Bronchial epithelial cell (primary cell): ENCODE measurements at regions not wholly inside any gene's neighbourhood (a gene's known extent, or its start where the extent isn't known, plus 50 kb on each side); places are given as distances from the start of the nearest gene placed in this dataset.
"Not testable (repeated sequence)": the region's sequence is repeated elsewhere in the genome, so short reads cannot be mapped to it uniquely, and the experiment has no call there.

Experiments used
- DNase-seq: peaks from one replicate; pipeline ENCODE4 v3.0.0-alpha.2; 2010; ENCODE audit warnings: low read depth
- FAIRE-seq: peaks from 2 replicates; lab custom pipeline; 2011; peaks lifted over from hg19 to GRCh38; lab: Jason Lieb, UNC
- H3K27me3 ChIP-seq: 2 replicates; pipeline ENCODE4 v1.5.1; 2011; ENCODE audit warnings: low read length; ENCODE audit not compliant: control insufficient read depth, insufficient read depth
- H3K36me3 ChIP-seq: 2 replicates; pipeline ENCODE4 v1.5.1; 2011; ENCODE audit warnings: low read length; ENCODE audit not compliant: control insufficient read depth, insufficient read depth
- H3K4me3 ChIP-seq: 2 replicates; pipeline ENCODE4 v1.5.1; 2011; ENCODE audit warnings: mild to moderate bottlenecking, low read depth, low read length, control low read depth
- TF ChIP-seq, protein P1 (sequence below): IDR thresholded peaks from 2 replicates; pipeline ENCODE4 v1.5.1; 2011; ENCODE audit warnings: mild to moderate bottlenecking, moderate library complexity, low read length, control low read depth, inconsistent platforms; ENCODE audit not compliant: insufficient read depth, severe bottlenecking

GRCh38 chr1:30087465-30087864 is 635.9 kb downstream of the MATN1 start:
- no peak for FAIRE-seq

DNA sequence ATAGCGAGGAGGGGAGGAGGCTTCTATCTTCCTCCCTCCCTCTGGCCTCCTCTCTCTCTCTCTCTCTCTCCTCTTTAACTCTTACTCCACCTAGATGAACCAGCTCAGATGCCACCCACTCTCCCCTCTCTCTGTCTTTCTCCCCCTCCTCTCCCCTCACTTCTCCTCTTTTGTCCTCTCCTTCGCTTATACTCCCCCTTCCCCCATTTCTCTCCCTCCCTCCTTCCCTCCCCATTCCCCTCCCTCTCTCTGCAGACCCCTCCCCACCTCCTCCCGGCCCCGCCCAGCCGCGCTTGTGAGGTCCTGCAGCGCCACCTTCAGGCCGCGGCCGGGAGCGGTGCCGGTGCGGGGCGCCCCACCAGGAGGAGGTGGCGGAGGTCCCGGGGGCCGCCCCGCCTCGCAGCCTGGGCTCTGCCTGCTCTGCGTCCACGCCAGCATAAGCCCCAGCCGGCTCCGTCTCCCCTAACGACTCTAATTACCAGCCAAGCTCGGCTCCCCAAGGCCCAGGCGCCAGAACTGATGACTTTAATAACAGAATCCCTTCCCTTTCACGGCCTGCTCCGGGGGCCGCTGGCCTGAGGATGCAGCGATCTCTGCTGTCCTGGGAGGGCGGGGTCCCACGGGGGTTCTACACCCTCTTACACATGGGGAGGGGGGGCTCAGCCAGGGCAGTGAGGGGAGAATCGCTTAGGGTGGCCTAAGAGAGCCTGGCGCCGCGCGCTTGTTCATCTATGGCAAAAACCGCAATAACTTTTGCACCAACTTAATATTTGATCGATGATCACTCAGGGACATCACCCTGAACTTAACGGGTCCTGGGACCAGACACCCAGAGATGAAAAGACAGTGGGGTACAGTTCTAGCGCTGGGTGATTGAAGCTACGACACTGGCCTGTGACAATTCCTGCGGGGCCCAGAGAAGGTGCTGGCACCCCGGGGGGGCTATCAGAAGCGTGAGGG is 637.3 kb downstream of the MATN1 start:
- FAIRE-seq = no peak
- no peak overlapping the region for H3K4me3 ChIP-seq
- TF ChIP-seq, protein P1, sequence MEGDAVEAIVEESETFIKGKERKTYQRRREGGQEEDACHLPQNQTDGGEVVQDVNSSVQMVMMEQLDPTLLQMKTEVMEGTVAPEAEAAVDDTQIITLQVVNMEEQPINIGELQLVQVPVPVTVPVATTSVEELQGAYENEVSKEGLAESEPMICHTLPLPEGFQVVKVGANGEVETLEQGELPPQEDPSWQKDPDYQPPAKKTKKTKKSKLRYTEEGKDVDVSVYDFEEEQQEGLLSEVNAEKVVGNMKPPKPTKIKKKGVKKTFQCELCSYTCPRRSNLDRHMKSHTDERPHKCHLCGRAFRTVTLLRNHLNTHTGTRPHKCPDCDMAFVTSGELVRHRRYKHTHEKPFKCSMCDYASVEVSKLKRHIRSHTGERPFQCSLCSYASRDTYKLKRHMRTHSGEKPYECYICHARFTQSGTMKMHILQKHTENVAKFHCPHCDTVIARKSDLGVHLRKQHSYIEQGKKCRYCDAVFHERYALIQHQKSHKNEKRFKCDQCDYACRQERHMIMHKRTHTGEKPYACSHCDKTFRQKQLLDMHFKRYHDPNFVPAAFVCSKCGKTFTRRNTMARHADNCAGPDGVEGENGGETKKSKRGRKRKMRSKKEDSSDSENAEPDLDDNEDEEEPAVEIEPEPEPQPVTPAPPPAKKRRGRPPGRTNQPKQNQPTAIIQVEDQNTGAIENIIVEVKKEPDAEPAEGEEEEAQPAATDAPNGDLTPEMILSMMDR = peak; percentile 57
- no peaks in the 10 kb centered on the region for H3K36me3 ChIP-seq
- no peaks in the 10 kb centered on the region for H3K27me3 ChIP-seq
- no peak for DNase-seq

More at GRCh38 chr1:30087465-30087864, 635.9 kb downstream of the MATN1 start:
- Histone ChIP-seq H3K27me3 (no peaks in the 10 kb centered on the region), H3K36me3 (no peaks in the 10 kb centered on the region), H3K4me3 (no peak overlapping the region)
- TF ChIP-seq, protein P1 = peak; percentile 30
- DNase-seq = no peak

GRCh38 chr1:30084909-30085571 is 638.3 kb downstream of the MATN1 start:
- FAIRE-seq (no peak), DNase-seq (no peak)
- Histone ChIP-seq H3K36me3 (no peaks in the 10 kb centered on the region), H3K4me3 (no peak overlapping the region), H3K27me3 (no peaks in the 10 kb centered on the region)
- TF ChIP-seq, protein P1 = no peak

DNA sequence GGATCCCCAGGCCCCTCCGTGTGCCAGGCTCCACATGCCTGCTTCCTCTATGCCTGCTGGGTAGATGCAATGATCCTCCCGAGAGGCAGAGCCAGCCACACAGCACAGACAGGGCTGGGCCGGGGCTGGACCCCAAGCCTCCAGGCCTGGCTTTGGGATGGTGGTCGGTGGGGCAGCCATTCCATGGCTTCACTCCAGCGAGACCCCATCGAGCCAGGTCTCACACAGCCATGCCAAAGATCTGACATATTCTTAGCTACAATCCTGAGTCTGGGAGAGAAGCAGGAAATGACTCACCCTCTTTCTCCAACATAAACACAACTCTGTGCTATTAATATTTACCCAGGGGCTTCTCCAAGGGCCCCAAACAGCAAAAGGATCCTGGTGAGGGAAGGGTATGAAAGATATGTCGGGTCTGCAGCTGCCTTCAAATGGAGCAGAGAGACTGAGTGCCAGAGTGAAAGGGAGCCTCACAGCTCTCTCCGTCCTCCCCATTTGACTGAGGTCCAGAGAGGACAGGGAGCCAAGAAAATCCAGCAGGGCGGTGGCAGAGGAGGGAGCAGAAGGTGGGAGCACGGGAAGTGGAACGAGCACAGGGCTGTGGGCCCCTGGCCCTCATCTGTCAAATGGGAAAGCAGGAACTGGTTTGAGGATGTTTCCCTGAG is 639.5 kb downstream of the MATN1 start:
- no peak for FAIRE-seq
- no peaks in the 10 kb centered on the region for H3K36me3 ChIP-seq
- TF ChIP-seq, protein P1 = no peak
- no peaks in the 10 kb centered on the region for H3K27me3 ChIP-seq
- no peak overlapping the region for H3K4me3 ChIP-seq
- peak; percentile 62 for DNase-seq

- H3K36me3 ChIP-seq = no peaks in the 10 kb centered on the region
- H3K4me3 ChIP-seq = no peak overlapping the region
- no peak for DNase-seq
- H3K27me3 ChIP-seq = no peaks in the 10 kb centered on the region
- peak; percentile 55 for FAIRE-seq
- TF ChIP-seq, protein P1 = no peak
These were observed 641.8 kb downstream of the MATN1 start for GRCh38 chr1:30081379-30082102.

DNA sequence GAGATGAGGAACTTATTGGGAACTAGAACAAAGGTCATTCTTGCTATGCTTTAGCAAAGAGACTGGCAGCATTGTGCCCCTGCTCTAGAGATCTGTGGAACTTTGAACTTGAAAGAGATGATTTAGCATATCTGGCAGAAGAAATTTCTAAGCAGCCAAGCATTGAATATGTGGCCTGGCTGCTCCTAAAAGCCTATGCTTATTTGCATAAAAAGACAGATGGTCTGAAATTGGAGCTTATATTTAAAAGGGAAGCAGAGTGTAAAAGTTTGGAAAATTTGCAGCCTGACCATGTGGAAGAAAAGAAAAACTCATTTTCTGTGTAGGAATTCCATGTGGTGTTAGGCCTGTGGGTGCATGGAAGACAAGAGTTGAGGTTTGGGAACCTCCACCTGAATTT is 647.5 kb downstream of the MATN1 start:
- not testable (repeated sequence) for H3K36me3 ChIP-seq, DNase-seq, FAIRE-seq, H3K4me3 ChIP-seq, H3K27me3 ChIP-seq
